Spleen (tissue), 11 donors: ENCODE measurements at regions not wholly inside any gene's neighbourhood (a gene's known extent, or its start where the extent isn't known, plus 50 kb on each side); places are given as distances from the start of the nearest gene placed in this dataset.
"Not testable (repeated sequence)": the region's sequence is repeated elsewhere in the genome, so short reads cannot be mapped to it uniquely, and the experiment has no call there.

Source experiments
- DNase-seq: peaks from one replicate; pipeline ENCODE4 v3.0.0-alpha.2; 2020
- H3K27ac ChIP-seq, 8 donors: fragments of 200-600 bp; sonication (generic) in 7 of 8; 1 replicate in 4 of 8; 2 replicates in 4 of 8; pipeline versions ENCODE4 v1.5.0 to v1.8.0; 2016 to 2021; ENCODE audit warnings: inconsistent platforms in 4 of 8, mild to moderate bottlenecking in 4 of 8, moderate library complexity in 1 of 8
- H3K27me3 ChIP-seq, 7 donors: fragments of 200-600 bp; sonication (generic) in 6 of 7; replicated peaks in 1 of 7; 1 replicate in 4 of 7; 2 replicates in 3 of 7; pipeline versions ENCODE4 v1.5.0 to v1.8.0; 2016 to 2021; ENCODE audit warnings: inconsistent platforms in 3 of 7, mild to moderate bottlenecking in 1 of 7
- H3K36me3 ChIP-seq, 6 donors: fragments of 200-600 bp; sonication (generic) in 5 of 6; 1 replicate in 4 of 6; 2 replicates in 2 of 6; pipeline versions ENCODE4 v1.5.0 to v1.8.0; 2016 to 2021; ENCODE audit warnings: inconsistent platforms in 2 of 6
- H3K4me1 ChIP-seq, 6 donors: fragments of 200-600 bp; sonication (generic) in 5 of 6; 1 replicate in 3 of 6; 2 replicates in 3 of 6; pipeline versions ENCODE4 v1.5.0 to v1.8.0; 2016 to 2021; ENCODE audit warnings: inconsistent platforms in 3 of 6
- H3K4me3 ChIP-seq, 8 donors: fragments of 200-600 bp; sonication (generic) in 7 of 8; 1 replicate in 4 of 8; 2 replicates in 4 of 8; pipeline versions ENCODE4 v1.5.0 to v1.8.0; 2016 to 2021; ENCODE audit warnings: inconsistent platforms in 4 of 8, mild to moderate bottlenecking in 4 of 8, moderate library complexity in 2 of 8
- H3K9me3 ChIP-seq, 8 donors: fragments of 200-600 bp; sonication (generic) in 7 of 8; 1 replicate in 4 of 8; 2 replicates in 4 of 8; pipeline versions ENCODE4 v1.5.0 to v1.8.0; 2016 to 2021; ENCODE audit warnings: inconsistent platforms in 4 of 8
- POLR2A ChIP-seq, 3 donors: fragments of 450-650 bp; IDR thresholded peaks; one replicate each; pipeline ENCODE4 v1.5.1; 2017; ENCODE audit warnings: antibody characterized with exemption in 3 of 3, mild to moderate bottlenecking in 1 of 3
- POLR2AphosphoS5 ChIP-seq, 3 donors: sonication (generic); formaldehyde crosslinking; IDR thresholded peaks; one replicate each; pipeline ENCODE4 v1.5.1; 2017; ENCODE audit warnings: antibody characterized with exemption in 3 of 3
- WGBS, 5 donors: extraction: QIAGEN DNeasy Blood & Tissue Kit in 3 of 5; methylation state at CpG; one replicate each; pipeline versions ENCODE4 v1.1.5 to v1.1.7; 2013 to 2018; 5-methylcytosine and 5-hydroxymethylcytosine counted together
- intact Hi-C: fragments of 100-400 bp; cut with DNase I; formaldehyde crosslinking; loops from one replicate; pipeline ENCODE4 v1.15.0; 2023; ENCODE audit warnings: low total_unique reads
- TF ChIP-seq, protein P1 (sequence below), 11 experiments: fragments of 200-600 bp in 7 of 11; fragments of 450-650 bp in 4 of 11; sonication (generic) in 4 of 11; IDR thresholded peaks in 8 of 11; conservative IDR thresholded peaks in 3 of 11; 1 replicate in 7 of 11; 2 replicates in 4 of 11; pipeline versions ENCODE4 v1.4.0 to v1.8.0; 2016 to 2021; ENCODE audit warnings: antibody characterized with exemption in 11 of 11, inconsistent platforms in 4 of 11, mild to moderate bottlenecking in 1 of 11
- donor health status: healthy with polysubstance abuse.
- donor health status: DM: no; HTN: no; CAD: no; lungs with moderate emphysema.
- donor health status: DM: no; HTN: no; CAD: no.
- donor health status: Bipolar disorder and iron deficiency.
- donor health status: healthy.
- donor health status: DM: no; HTN: no; CAD: no.
- donor health status: DM: yes; HTN: yes; CAD: no.

DNA sequence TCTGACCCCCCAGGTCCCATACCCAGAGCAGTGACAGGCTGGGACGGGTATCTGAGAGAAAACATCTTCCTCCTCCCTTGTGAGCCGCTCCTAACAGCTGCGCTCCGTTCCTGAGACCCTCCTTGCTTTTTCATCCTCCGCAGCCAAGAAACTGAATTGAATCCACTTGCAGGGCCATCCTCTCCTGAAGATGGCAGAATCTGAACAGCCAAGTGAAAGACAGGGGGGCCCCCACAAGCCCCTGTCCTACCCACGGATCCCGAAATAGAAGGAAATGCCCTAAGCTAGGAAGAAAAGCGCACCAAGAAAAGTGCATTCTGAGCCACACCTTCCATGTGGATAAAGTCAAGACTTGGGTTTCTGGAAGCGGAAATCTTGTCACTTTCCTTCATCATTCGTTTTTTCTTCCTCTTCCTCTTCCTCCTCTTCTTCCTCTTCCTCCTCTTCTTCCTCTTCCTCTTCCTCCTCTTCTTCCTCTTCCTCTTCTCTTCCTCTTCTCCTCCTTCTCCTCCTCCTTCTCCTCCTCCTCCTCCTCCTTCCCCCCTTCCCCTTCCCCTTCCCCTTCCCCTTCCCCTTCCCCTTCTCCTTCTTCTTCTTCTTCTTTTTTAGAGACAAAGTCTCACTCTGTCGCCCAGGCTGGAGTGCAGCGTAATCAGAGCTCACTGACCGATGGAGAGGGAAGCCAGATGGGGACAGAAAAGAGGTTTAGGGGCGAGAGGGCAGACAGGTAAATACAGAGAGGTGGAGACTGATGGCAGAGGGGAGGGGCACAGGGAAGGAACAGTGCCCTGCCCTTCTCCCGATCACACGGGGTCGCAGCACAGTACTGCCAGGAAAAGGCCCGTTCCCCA lies 86.0 kb upstream of the WWC2 start:
- intact Hi-C loops, result no loop called here
- Histone ChIP-seq H3K27ac (no peak overlapping the region), H3K4me1 (no peaks in the 10 kb centered on the region), H3K27me3 (peaks cover 0 to 24% (median 0%) of the 10 kb centered on the region in 7 donors), H3K36me3 (no peaks in the 10 kb centered on the region), H3K4me3 (no peak overlapping the region), H3K9me3 (no peaks in the 10 kb centered on the region)
- DNase-seq, result no peak
- TF ChIP-seq POLR2A (IDR thresholded peaks at IDR 0.05) (no peak), POLR2AphosphoS5 (IDR thresholded peaks at IDR 0.05) (no peak)
- TF ChIP-seq, protein P1, sequence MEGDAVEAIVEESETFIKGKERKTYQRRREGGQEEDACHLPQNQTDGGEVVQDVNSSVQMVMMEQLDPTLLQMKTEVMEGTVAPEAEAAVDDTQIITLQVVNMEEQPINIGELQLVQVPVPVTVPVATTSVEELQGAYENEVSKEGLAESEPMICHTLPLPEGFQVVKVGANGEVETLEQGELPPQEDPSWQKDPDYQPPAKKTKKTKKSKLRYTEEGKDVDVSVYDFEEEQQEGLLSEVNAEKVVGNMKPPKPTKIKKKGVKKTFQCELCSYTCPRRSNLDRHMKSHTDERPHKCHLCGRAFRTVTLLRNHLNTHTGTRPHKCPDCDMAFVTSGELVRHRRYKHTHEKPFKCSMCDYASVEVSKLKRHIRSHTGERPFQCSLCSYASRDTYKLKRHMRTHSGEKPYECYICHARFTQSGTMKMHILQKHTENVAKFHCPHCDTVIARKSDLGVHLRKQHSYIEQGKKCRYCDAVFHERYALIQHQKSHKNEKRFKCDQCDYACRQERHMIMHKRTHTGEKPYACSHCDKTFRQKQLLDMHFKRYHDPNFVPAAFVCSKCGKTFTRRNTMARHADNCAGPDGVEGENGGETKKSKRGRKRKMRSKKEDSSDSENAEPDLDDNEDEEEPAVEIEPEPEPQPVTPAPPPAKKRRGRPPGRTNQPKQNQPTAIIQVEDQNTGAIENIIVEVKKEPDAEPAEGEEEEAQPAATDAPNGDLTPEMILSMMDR (IDR thresholded peaks at IDR 0.05 in 8 of 11, conservative IDR thresholded peaks at IDR 0.05 in 3 of 11), result no peak
- 43 to 79% (median 72%) methylated on average over 18 of the region's 18 CpGs for WGBS, 5 donors

DNA sequence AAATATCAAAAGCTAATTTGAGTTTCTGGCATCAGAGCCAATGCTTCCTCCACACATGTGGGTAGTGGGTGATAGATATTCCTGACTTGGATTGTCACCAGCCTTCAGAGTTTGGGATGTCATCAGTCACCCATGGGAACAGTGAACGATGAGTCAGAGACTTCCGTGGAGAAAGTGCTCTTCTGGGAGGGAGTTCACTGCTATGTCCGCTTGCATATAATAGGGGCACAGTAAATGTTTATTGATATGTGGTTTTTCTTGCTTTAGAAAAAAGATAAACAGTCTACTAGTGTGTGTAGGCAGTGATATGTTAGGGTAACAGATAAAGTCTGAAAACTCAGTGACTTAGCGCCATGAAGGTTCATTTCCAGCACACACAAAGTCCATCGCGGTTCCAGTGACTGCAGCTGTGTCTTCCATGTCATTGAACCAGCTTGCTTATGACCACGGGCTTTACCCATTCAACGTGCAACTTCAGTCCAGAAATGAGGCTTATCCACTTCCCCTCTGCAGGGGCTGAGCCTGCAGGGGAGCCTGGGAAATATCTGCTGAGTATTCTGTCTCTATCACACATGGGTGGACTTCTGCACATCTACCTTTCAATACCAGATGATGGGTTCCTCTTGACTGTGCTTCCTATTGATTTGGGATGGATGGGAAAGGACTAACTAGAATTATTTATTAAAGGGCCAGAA lies 87.7 kb upstream of the WWC2 start:
- Histone ChIP-seq H3K9me3 (no peaks in the 10 kb centered on the region), H3K27me3 (peaks cover 0 to 24% (median 0%) of the 10 kb centered on the region in 7 donors), H3K36me3 (no peaks in the 10 kb centered on the region), H3K4me3 (no peak overlapping the region), H3K27ac (no peak overlapping the region), H3K4me1 (no peaks in the 10 kb centered on the region)
- DNase-seq, result no peak
- WGBS, 5 donors, result 73 to 84% (median 79%) methylated on average over 8 of the region's 8 CpGs
- intact Hi-C loops, result no loop called here
- TF ChIP-seq POLR2A (IDR thresholded peaks at IDR 0.05), result no peak
- TF ChIP-seq, protein P1 (IDR thresholded peaks at IDR 0.05 in 8 of 11, conservative IDR thresholded peaks at IDR 0.05 in 3 of 11), result no peak

DNA sequence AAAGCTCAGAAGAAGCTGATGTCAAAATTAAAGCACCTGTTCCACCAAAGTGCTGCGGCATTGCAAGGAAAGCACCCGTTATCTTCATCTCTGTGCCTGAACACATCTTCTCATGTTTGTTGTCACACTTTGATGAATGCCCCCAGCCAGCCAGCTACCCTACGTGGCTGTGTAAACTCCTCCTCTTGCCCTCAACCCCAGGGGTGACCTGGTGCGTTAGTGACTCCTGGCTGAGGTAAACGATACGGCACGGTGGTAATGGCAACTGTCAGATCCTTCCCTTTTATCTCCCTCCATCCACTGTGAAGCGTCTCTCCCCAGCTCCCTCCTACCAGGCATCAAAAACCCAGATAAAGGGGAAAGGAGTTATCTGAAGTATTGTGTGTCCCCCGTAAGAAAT lies 90.6 kb upstream of the WWC2 start:
- H3K9me3 ChIP-seq, result peaks cover 0 to 9% (median 0%) of the 10 kb centered on the region in 8 donors
- WGBS, 5 donors, result 36 to 51% (median 42%) methylated on average over 9 of the region's 9 CpGs
- peaks cover 0 to 12% (median 0%) of the 10 kb centered on the region in 7 donors for H3K27me3 ChIP-seq
- DNase-seq, result no peak
- H3K27ac ChIP-seq, result no peak overlapping the region
- TF ChIP-seq POLR2AphosphoS5 (IDR thresholded peaks at IDR 0.05) (no peak), POLR2A (IDR thresholded peaks at IDR 0.05) (no peak)
- TF ChIP-seq, protein P1 (IDR thresholded peaks at IDR 0.05 in 8 of 11, conservative IDR thresholded peaks at IDR 0.05 in 3 of 11), result no peak
- no peaks in the 10 kb centered on the region for H3K4me1 ChIP-seq
- H3K4me3 ChIP-seq, result no peak overlapping the region
- no peaks in the 10 kb centered on the region for H3K36me3 ChIP-seq
- intact Hi-C loops, result no loop called here

GRCh38 chr4:183004370-183004769 lies 87.2 kb upstream of the DCTD start:
- intact Hi-C loops, DNase-seq, H3K4me1 ChIP-seq, H3K36me3 ChIP-seq, H3K9me3 ChIP-seq, H3K27ac ChIP-seq, H3K4me3 ChIP-seq, H3K27me3 ChIP-seq: not testable (repeated sequence)
